MM.1S (cell line): ENCODE measurements at regions not wholly inside any gene's neighbourhood (a gene's known extent, or its start where the extent isn't known, plus 50 kb on each side); places are given as distances from the start of the nearest gene placed in this dataset.

Experiments
- CTCF ChIP-seq: fragments of 300-600 bp; sonication (generic); IDR thresholded peaks from 2 replicates; pipeline ENCODE4 v1.5.1; 2016; ENCODE audit warnings: antibody characterized with exemption, low read length, mixed read lengths
- EZH2 ChIP-seq: fragments of 300-600 bp; sonication (generic); optimal IDR thresholded peaks from 2 replicates; pipeline ENCODE3; 2017; ENCODE audit warnings: low read depth, mild to moderate bottlenecking, antibody characterized with exemption, low read length, mixed read lengths
- EZH2phosphoT487 ChIP-seq: fragments of 300-600 bp; sonication (generic); IDR thresholded peaks from 2 replicates; pipeline ENCODE4 v1.6.1; 2018; ENCODE audit warnings: antibody characterized with exemption, low read length

GRCh38 chr21:43287111-43287760 is 118.4 kb downstream of the CRYAA start:
- no peak for TF ChIP-seq EZH2
- TF ChIP-seq CTCF: no peak
- TF ChIP-seq EZH2phosphoT487: no peak
